ENCODE measurements at regions not wholly inside any gene's neighbourhood (a gene's known extent, or its start where the extent isn't known, plus 50 kb on each side); places are given as distances from the start of the nearest gene placed in this dataset.

DNA sequence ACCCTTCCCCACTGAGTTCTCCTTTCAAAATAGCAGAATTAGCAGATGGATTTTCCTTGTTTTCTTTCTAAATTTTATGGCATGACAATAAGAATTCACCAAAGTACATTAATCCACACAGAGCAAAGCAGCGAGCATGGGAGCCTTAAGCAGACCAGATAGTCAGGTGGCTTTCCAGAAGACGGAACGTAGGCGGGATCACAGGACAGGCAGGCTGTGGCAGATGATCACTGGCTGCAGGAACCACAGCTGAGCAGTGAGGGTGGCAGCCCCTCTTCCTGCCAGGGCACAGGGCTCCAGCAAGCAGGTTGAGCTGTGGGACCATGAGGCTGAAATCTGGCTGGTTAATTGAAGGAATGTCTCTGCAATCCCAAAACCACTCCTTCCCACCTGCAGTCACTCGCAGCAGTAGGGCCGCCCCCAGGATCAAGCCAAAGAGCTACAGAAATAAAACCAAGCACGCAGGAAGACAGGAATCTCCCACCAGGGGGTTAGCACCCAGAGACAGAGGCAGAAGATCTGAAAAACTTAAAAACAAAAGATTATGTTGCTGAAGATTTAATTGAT lies 259.9 kb downstream of the EIPR1 start:
- TF ChIP-seq CTCF (IDR thresholded peaks at IDR 0.05) = no peak
- no peak for TF ChIP-seq POLR2AphosphoS5 (IDR thresholded peaks at IDR 0.05)

Measured in sigmoid colon (tissue), 4 donors.